Islet of Langerhans (tissue), 1 donor: ENCODE measurements at regions not wholly inside any gene's neighbourhood (a gene's known extent, or its start where the extent isn't known, plus 50 kb on each side); places are given as distances from the start of the nearest gene placed in this dataset.

ENCODE experiments used
- FAIRE-seq: peaks from one replicate; lab custom pipeline; 2011; peaks lifted over from hg19 to GRCh38; lab: Jason Lieb, UNC

GRCh38 chr2:67043781-67044478, 353.2 kb upstream of the ETAA1 start:
- FAIRE-seq: no peak

- no peak for FAIRE-seq
Measured at GRCh38 chr2:67046591-67046990, 350.5 kb upstream of the ETAA1 start.

GRCh38 chr2:67048314-67048713, 348.8 kb upstream of the ETAA1 start:
- no peak for FAIRE-seq

- no peak for FAIRE-seq
Measured at GRCh38 chr2:67050622-67051021, 346.5 kb upstream of the ETAA1 start.

- FAIRE-seq: no peak
Measured at GRCh38 chr2:67054728-67055127, 342.4 kb upstream of the ETAA1 start.

GRCh38 chr2:67055387-67056304, 341.5 kb upstream of the ETAA1 start:
- FAIRE-seq: no peak

- no peak for FAIRE-seq
Measured at GRCh38 chr2:67057123-67057522, 340.0 kb upstream of the ETAA1 start.

GRCh38 chr2:67057901-67058703, 339.0 kb upstream of the ETAA1 start:
- FAIRE-seq: peak; percentile 27

GRCh38 chr2:67065046-67065445, 332.1 kb upstream of the ETAA1 start:
- FAIRE-seq: no peak

GRCh38 chr2:67066782-67067181, 330.4 kb upstream of the ETAA1 start:
- no peak for FAIRE-seq

GRCh38 chr2:67067656-67068055, 329.5 kb upstream of the ETAA1 start:
- no peak for FAIRE-seq

- no peak for FAIRE-seq
Measured at GRCh38 chr2:67070826-67071225, 326.3 kb upstream of the ETAA1 start.

GRCh38 chr2:67075056-67075455, 322.1 kb upstream of the ETAA1 start:
- FAIRE-seq: no peak

- FAIRE-seq: no peak
Measured at GRCh38 chr2:67075530-67076238, 321.4 kb upstream of the ETAA1 start.

GRCh38 chr2:67076239-67076624, 320.9 kb upstream of the ETAA1 start:
- no peak for FAIRE-seq

- no peak for FAIRE-seq
Measured at GRCh38 chr2:67079729-67080128, 317.4 kb upstream of the ETAA1 start.

GRCh38 chr2:67082813-67083212, 314.3 kb upstream of the ETAA1 start:
- no peak for FAIRE-seq

GRCh38 chr2:67083951-67084350, 313.2 kb upstream of the ETAA1 start:
- FAIRE-seq: no peak

GRCh38 chr2:67085146-67085545, 312.0 kb upstream of the ETAA1 start:
- no peak for FAIRE-seq

- FAIRE-seq: no peak
Measured at GRCh38 chr2:67091681-67092080, 305.5 kb upstream of the ETAA1 start.

GRCh38 chr2:67095121-67095520, 302.0 kb upstream of the ETAA1 start:
- no peak for FAIRE-seq

- FAIRE-seq: no peak
Measured at GRCh38 chr2:67096886-67097285, 300.2 kb upstream of the ETAA1 start.
